ENCODE measurements at regions not wholly inside any gene's neighbourhood (a gene's known extent, or its start where the extent isn't known, plus 50 kb on each side); places are given as distances from the start of the nearest gene placed in this dataset.

GRCh38 chr7:47221826-47222225 is 360.1 kb downstream of the TNS3 start:
- FAIRE-seq (no peak), DNase-seq (ENCODE audit: low spot score) (no peak)

DNA sequence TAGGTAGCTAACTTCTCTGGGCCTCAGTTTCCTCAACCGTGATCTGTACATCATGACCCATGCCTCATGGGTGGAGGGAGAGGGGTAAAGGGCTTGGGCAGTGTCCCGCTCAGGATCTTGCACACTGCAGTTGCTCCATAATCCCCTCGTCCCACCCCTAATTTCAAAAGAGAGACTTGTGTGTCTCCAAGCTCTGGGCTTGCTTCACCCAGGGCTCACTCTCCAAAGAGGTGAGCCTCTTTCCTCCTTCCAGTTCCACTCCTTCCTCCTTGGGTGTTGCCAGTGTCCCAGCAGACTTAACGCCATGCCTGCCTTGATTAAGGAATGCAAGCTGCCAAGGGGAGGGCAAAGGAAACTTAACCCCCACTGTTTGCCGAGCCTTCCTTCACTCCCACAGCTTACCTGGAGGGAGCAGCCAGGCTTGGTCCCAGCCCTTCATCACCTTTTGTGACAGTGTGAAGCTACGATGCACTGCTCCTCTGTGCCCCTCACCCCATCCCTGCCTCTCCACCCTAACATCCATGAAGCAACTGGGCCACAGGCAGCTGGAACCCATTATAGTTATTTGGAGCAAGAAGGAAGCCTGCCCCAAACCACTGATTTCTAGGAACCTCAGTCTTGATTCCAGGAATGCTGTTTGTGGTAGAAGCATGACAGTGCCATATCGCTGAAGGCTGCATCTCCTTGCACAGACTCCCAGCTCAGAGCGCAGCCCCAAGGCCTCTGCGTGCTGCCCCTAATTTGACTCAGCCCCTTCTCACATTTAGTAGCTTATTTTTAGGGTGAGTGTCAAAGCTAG is 363.3 kb downstream of the TNS3 start:
- peak; percentile 42 for FAIRE-seq
- no peak for DNase-seq (ENCODE audit: low spot score)

DNA sequence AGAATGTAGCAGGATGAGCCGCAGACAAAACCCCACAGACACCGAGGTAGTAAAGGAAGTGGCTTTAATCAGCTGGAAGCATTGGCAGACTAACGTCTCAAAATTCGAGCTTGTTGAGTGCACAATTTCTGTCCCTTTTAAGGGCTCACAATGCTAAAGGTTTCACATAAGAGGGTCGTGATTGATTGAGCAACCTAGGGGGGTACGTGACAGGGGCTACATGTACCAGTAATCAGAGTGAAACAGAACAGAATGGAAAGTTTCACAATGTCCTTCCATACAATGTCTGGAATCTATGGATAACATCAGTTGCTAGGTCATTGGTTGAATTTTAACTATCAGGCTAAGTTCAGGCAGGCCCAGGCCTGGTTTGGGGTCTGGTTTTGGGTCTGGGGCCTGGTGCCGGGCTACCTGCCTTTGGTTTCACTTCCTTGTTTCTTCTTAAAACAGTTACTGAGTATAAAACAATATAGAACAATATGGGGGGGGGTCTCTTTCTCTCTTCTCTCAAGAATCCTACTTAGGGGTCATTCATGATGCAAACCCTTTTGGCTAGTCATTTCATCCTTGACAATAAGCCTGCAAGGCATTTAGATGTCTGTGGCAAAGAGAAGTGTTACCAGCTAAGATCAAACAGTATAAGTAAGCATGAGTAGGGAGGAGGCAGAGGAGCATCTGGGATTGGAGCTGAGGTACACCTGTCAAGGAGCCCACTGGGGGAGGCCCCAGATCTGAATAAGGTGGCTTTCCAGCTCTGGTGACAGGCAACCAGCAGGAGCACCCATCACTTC is 364.1 kb downstream of the TNS3 start:
- no peak for DNase-seq (ENCODE audit: low spot score)
- FAIRE-seq, result peak; percentile 40

GRCh38 chr7:47217086-47217485 is 364.8 kb downstream of the TNS3 start:
- peak; percentile 86 for FAIRE-seq

GRCh38 chr7:47216439-47216838 is 365.5 kb downstream of the TNS3 start:
- no peak for DNase-seq (ENCODE audit: low spot score)
- no peak for FAIRE-seq

More at GRCh38 chr7:47217086-47217485, 364.8 kb downstream of the TNS3 start:
- DNase-seq (ENCODE audit: low spot score), result no peak

DNA sequence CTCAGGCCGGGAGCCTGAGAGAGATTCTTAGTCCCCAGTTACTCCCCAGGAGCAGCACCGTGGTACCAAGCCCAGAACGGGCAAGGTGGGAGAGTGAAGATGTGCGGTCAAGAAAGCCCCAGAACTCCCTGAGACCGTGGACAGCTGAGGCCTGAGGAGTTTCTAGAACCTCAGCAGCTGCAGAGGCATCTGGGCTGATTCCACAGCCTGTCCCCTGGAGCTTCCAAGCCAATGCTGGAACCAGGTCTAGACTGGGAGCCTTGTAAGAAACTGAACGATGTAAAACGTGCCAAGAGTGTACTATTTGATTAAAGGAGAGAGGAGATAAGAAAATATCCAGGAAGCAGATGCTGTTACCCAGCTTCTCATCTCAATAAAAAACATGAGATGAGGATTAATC is 366.3 kb downstream of the TNS3 start:
- no peak for FAIRE-seq
- DNase-seq (ENCODE audit: low spot score), result no peak

- FAIRE-seq, result no peak
- no peak for DNase-seq (ENCODE audit: low spot score)
Measured at GRCh38 chr7:47215049-47215448, 366.9 kb downstream of the TNS3 start.

- no peak for DNase-seq (ENCODE audit: low spot score)
- peak; percentile 37 for FAIRE-seq
Measured at GRCh38 chr7:47213276-47213675, 368.6 kb downstream of the TNS3 start.

DNA sequence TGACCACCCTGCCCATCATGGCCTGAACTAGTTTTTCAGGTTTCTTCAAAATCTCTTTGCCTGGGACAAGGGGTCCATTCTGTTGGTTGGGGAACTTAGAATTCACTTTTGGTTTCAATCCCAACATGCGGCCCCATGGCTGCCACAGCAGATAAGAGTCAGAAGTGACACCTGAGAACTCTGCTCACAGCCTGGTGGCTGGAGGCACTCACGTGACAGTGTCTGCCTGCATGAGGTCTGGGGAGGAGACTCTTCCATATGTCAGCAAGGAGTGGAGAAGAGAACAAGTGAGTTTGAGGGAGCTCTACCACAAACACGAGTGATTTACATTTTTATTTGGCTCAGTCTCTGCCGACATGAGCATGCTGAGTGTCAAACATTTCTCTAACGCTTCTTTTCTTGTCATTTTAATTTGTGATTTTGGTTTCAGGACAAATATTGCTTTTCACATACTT is 370.4 kb downstream of the TNS3 start:
- no peak for DNase-seq (ENCODE audit: low spot score)
- no peak for FAIRE-seq

DNA sequence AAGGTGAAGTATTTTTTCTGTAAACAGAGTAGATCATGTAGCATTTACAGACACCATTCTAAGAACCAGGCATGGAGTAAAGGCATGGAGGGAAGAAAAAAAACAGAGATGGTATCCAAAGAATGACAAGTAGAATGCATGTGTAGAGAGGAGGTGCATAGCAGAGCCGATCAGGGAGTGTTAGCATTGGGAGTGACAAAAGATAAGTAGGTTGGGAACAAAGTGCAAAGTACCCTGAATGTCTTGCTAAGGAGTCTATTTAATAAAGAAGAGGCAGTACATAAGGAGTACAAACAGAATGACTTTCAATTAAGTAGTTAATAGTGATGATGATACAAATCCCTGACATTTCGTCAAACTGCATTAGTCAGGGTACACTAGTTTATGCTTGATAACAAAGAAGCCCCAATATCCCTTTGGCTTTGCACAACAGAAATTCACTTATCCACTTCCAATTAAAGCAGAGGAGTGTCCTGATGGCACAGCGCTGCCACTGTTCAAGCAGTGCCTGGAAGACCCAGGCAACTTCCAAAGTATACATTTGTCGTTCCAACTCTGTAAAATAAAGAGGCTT is 371.5 kb downstream of the TNS3 start:
- no peak for DNase-seq (ENCODE audit: low spot score)
- no peak for FAIRE-seq

GRCh38 chr7:47207956-47208355 is 374.0 kb downstream of the TNS3 start:
- FAIRE-seq, result peak; percentile 85
- no peak for DNase-seq (ENCODE audit: low spot score)

DNA sequence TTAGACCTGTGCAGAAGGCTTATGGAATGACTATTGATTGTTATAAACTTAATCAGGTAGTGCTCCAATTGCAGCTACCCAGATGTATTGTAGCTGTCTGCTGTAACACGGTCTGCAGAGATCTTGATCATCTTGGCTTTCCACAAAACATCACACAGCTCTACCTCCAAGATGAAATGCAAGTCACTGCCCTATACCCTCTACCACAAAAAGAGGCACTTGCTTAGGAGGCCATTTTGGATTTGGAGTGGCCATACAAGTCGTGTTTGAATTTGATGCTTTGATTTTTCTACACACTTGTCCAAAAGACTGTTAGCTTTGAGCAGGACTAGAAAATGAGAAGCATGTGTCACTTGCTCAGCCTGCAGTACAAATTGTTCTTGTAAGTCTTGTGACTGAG is 377.2 kb downstream of the TNS3 start:
- no peak for DNase-seq (ENCODE audit: low spot score)
- FAIRE-seq, result peak; percentile 20

GRCh38 chr7:47202146-47202783 is 379.6 kb downstream of the TNS3 start:
- FAIRE-seq, result peak; percentile 90
- no peak for DNase-seq (ENCODE audit: low spot score)

GRCh38 chr7:47198159-47198558 is 383.8 kb downstream of the TNS3 start:
- DNase-seq (ENCODE audit: low spot score) (no peak), FAIRE-seq (no peak)

GRCh38 chr7:47197486-47197885 is 384.4 kb downstream of the TNS3 start:
- no peak for FAIRE-seq
- DNase-seq (ENCODE audit: low spot score), result no peak

DNA sequence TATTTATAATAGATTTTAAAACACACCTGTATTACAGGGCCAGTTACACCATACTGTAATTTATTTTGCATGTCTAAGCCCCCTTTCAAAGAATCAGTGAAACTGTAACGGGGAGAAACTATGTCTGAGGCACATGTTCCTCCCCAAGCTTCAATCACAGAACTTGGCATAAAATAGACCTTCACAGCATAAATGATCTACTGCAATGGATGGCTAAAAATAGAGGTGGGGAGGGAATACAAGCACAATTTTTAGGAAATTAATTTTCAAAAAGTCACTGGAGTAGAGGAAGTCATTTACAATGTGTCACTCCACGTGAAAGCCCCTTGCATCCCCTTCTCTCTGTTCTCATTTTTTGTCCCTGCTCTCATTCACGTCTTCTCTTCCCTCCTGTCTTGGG is 385.2 kb downstream of the TNS3 start:
- DNase-seq (ENCODE audit: low spot score) (no peak), FAIRE-seq (no peak)

DNA sequence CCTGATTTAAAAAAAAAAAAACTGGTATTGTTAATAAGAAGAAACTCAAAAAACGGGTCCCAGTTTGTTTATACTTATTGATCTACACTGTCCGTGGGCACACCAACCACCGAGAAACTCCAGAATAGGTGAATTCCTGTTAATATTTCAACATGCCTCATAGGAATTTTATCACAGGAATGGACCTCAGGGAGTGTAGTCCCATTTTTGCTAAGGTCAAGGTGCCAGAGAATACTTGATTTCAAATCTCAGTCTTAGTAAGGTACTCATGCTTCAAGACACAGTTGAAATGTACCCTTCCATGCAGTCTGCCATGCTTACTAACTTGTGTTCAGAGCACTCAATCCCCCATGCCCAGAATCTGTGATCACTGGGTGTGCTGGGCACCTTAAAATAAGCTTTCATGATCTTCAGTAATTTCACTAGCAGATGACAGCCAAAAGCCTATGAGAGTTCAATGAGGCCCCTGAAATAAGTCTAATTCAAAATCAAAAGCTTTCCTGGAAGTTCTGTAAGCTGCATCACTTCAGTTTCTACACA is 385.7 kb downstream of the TNS3 start:
- FAIRE-seq, result no peak
- no peak for DNase-seq (ENCODE audit: low spot score)

- FAIRE-seq (no peak), DNase-seq (ENCODE audit: low spot score) (no peak)
Measured at GRCh38 chr7:47195641-47196040, 386.3 kb downstream of the TNS3 start.

GRCh38 chr7:47194516-47195057 is 387.3 kb downstream of the TNS3 start:
- DNase-seq (ENCODE audit: low spot score), result no peak
- no peak for FAIRE-seq

GRCh38 chr7:47192978-47193377 is 388.9 kb downstream of the TNS3 start:
- no peak for FAIRE-seq
- DNase-seq (ENCODE audit: low spot score), result no peak

DNA sequence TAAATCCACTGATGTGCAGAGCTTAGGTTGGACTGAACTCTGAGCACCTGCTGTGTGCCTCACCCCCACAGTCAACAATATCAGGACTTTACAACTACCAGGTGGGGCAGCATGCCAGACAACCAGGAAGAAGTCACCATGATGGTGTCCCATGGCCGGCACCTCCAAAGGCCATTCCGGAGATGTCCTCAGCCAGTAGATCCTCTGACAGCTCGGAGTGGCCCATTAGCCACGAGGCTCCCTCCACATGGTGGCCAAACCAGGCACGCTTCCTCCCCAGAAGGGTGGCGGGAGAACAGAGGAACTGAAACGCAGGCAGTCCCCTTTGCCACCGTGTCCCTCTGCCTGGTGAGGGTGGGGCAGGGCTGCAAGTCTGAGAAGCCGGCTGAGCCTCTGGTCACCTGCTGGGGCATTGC is 390.0 kb downstream of the TNS3 start:
- no peak for DNase-seq (ENCODE audit: low spot score)
- FAIRE-seq, result peak; percentile 13

Measured in urothelium cell line (cell line).